WTC11 (cell line): ENCODE measurements at regions not wholly inside any gene's neighbourhood (a gene's known extent, or its start where the extent isn't known, plus 50 kb on each side); places are given as distances from the start of the nearest gene placed in this dataset.

Experiments
- MYBL2 ChIP-seq: sonication (generic); formaldehyde crosslinking; IDR thresholded peaks from 2 replicates; pipeline ENCODE4 v1.8.1; 2023; ENCODE audit warnings: mild to moderate bottlenecking, moderate library complexity, missing genetic modification reagents
- NFYB ChIP-seq: sonication (generic); formaldehyde crosslinking; conservative IDR thresholded peaks from 2 replicates; pipeline ENCODE4 v1.8.0; 2022; ENCODE audit warnings: low read depth, missing genetic modification reagents
- RELA ChIP-seq: sonication (generic); formaldehyde crosslinking; IDR thresholded peaks from 2 replicates; pipeline ENCODE4 v1.8.1; 2022; ENCODE audit warnings: missing genetic modification reagents, mild to moderate bottlenecking, borderline replicate concordance
- RORB ChIP-seq: fragments of 250-450 bp; sonication (Bioruptor Pico); IDR thresholded peaks from 2 replicates; pipeline ENCODE4 v1.9.0; 2021; ENCODE audit warnings: mild to moderate bottlenecking
- TCF7 ChIP-seq: sonication (generic); formaldehyde crosslinking; IDR thresholded peaks from 2 replicates; pipeline ENCODE4 v1.8.0; 2022; ENCODE audit warnings: mild to moderate bottlenecking, low read depth, missing genetic modification reagents, moderate library complexity
- TEAD4 ChIP-seq: sonication (generic); formaldehyde crosslinking; IDR thresholded peaks from 2 replicates; pipeline ENCODE4 v1.8.0; 2022; ENCODE audit warnings: mild to moderate bottlenecking, missing genetic modification reagents
- TP53 ChIP-seq: sonication (generic); formaldehyde crosslinking; IDR thresholded peaks from 2 replicates; pipeline ENCODE4 v1.8.1; 2023; ENCODE audit warnings: mild to moderate bottlenecking, missing genetic modification reagents
- ZNF263 ChIP-seq: sonication (generic); formaldehyde crosslinking; IDR thresholded peaks from 2 replicates; pipeline ENCODE4 v1.8.1; 2022; ENCODE audit warnings: low read depth, mild to moderate bottlenecking, moderate library complexity, missing genetic modification reagents
- TF ChIP-seq, protein P1 (sequence below): fragments of 200-600 bp; IDR thresholded peaks from 2 replicates; pipeline ENCODE4 v1.8.0; 2022; ENCODE audit warnings: antibody characterized with exemption
- TF ChIP-seq, protein P2 (sequence below): sonication (generic); formaldehyde crosslinking; IDR thresholded peaks from 2 replicates; pipeline ENCODE4 v1.8.0; 2022; ENCODE audit warnings: mild to moderate bottlenecking, missing genetic modification reagents

DNA sequence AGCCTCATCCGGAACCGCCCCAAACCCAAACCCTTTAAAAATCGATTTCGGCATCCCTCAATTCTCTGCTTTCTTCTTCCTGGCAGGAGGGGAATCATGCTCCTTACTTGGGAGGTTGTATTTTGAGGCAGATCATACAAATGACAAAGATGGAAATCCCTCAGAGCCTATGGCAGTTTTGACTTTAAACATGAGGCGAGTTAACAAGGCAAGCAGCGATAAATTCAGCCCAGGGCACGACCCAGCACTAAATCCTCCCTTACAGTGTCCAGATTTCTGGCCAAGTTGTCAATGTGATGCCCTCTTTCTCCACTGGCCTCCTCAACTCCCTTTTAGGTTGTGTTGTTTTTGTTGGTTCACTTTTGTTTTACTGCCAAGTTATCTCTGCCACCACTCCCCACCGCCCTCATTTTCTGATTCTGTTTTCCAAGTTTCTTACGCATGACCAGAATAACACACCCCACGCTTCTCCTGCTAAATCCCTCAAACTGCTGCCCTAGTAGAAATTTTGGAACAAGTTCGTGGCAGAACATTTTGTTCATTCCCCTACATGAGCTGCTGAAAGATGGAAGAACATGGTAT lies 68.3 kb downstream of the CTAGE1 start:
- TF ChIP-seq RORB: no peak
- no peak for TF ChIP-seq TEAD4 (CRISPR knock-in tag)
- TF ChIP-seq, protein P1, sequence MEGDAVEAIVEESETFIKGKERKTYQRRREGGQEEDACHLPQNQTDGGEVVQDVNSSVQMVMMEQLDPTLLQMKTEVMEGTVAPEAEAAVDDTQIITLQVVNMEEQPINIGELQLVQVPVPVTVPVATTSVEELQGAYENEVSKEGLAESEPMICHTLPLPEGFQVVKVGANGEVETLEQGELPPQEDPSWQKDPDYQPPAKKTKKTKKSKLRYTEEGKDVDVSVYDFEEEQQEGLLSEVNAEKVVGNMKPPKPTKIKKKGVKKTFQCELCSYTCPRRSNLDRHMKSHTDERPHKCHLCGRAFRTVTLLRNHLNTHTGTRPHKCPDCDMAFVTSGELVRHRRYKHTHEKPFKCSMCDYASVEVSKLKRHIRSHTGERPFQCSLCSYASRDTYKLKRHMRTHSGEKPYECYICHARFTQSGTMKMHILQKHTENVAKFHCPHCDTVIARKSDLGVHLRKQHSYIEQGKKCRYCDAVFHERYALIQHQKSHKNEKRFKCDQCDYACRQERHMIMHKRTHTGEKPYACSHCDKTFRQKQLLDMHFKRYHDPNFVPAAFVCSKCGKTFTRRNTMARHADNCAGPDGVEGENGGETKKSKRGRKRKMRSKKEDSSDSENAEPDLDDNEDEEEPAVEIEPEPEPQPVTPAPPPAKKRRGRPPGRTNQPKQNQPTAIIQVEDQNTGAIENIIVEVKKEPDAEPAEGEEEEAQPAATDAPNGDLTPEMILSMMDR: no peak
- TF ChIP-seq, protein P2, sequence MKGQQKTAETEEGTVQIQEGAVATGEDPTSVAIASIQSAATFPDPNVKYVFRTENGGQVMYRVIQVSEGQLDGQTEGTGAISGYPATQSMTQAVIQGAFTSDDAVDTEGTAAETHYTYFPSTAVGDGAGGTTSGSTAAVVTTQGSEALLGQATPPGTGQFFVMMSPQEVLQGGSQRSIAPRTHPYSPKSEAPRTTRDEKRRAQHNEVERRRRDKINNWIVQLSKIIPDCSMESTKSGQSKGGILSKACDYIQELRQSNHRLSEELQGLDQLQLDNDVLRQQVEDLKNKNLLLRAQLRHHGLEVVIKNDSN (CRISPR knock-in tag): no peak
- no peak for TF ChIP-seq ZNF263 (CRISPR knock-in tag)
- no peak for TF ChIP-seq TP53 (CRISPR knock-in tag)
- no peak for TF ChIP-seq RELA (CRISPR knock-in tag)
- TF ChIP-seq MYBL2 (CRISPR knock-in tag): no peak
- TF ChIP-seq NFYB: no peak
- TF ChIP-seq TCF7: no peak
